IMR-90 (cell line): ENCODE measurements at regions not wholly inside any gene's neighbourhood (a gene's known extent, or its start where the extent isn't known, plus 50 kb on each side); places are given as distances from the start of the nearest gene placed in this dataset.

Experiments
- ATAC-seq: fragments of 200-7000 bp; cut with Tn5 transposase; 2 replicates; pipeline ENCODE4 v1.9.1; 2020; ENCODE audit warnings: low read depth, mild to moderate bottlenecking, moderate library complexity
- BruUV-seq: library from RNA; stranded (reverse); fragments of 400-500 nt; replicated peaks from 2 replicates; lab custom pipeline; 2021; lab: Mats Ljungman, UMichigan
- CTCF ChIA-PET: fragments of 300-600 bp; formaldehyde crosslinking; extraction: SDS; loops from one replicate; lab custom pipeline; 2021; ENCODE audit warnings: antibody characterized with exemption; lab: Yijun Ruan, JAX
- POLR2A ChIA-PET: fragments of 300-600 bp; sonication (Branson Sonifier 250); formaldehyde crosslinking; loops from one replicate; lab custom pipeline; 2022; ENCODE audit warnings: antibody characterized with exemption; ENCODE audit not compliant: unreplicated experiment; lab: Charles Lee
- DNase-seq: peaks from one replicate; pipeline ENCODE4 v3.0.0; 2013
- H2AFZ ChIP-seq: replicated peaks from 2 replicates; pipeline ENCODE3; 2013; ENCODE audit warnings: low read length, mild to moderate bottlenecking; ENCODE audit not compliant: poor library complexity
- H2AK5ac ChIP-seq: 2 replicates; pipeline ENCODE4 v1.6.1; 2013; ENCODE audit warnings: low read depth, low read length, inconsistent platforms
- H2AK9ac ChIP-seq: replicated peaks from 2 replicates; pipeline ENCODE3; 2013; ENCODE audit warnings: mild to moderate bottlenecking, low read depth, low read length, moderate library complexity; ENCODE audit not compliant: poor library complexity
- H2BK120ac ChIP-seq: 2 replicates; pipeline ENCODE4 v1.6.1; 2013; ENCODE audit warnings: low read depth, low read length, inconsistent platforms
- H2BK15ac ChIP-seq: 3 replicates; pipeline ENCODE4 v1.6.1; 2013; ENCODE audit warnings: low read depth, low read length, inconsistent platforms
- H2BK20ac ChIP-seq: 2 replicates; pipeline ENCODE4 v1.6.1; 2013; ENCODE audit warnings: low read depth, mild to moderate bottlenecking, inconsistent platforms, low read length, moderate library complexity
- H2BK5ac ChIP-seq: 2 replicates; pipeline ENCODE4 v1.6.1; 2013; ENCODE audit warnings: mild to moderate bottlenecking, low read depth, low read length, inconsistent platforms; ENCODE audit not compliant: poor library complexity, severe bottlenecking
- H3K14ac ChIP-seq: replicated peaks from 2 replicates; pipeline ENCODE4 v1.6.1; 2013; ENCODE audit warnings: low read depth, low read length, inconsistent platforms
- H3K18ac ChIP-seq: 2 replicates; pipeline ENCODE4 v1.6.1; 2013; ENCODE audit warnings: low read depth, low read length, control low read depth
- H3K23ac ChIP-seq: 2 replicates; pipeline ENCODE4 v1.6.1; 2013; ENCODE audit warnings: low read depth, low read length, inconsistent platforms
- H3K27ac ChIP-seq: 2 replicates; pipeline ENCODE4 v1.5.1; 2013; ENCODE audit warnings: mild to moderate bottlenecking, control low read depth, low read length; ENCODE audit not compliant: insufficient read depth
- H3K27me3 ChIP-seq: 2 replicates; pipeline ENCODE4 v1.6.1; 2013; ENCODE audit warnings: low read length; ENCODE audit not compliant: control insufficient read depth, insufficient read depth
- H3K36me3 ChIP-seq: 2 replicates; pipeline ENCODE4 v1.6.1; 2013; ENCODE audit warnings: low read length, mixed read lengths; ENCODE audit not compliant: control insufficient read depth, insufficient read depth
- H3K4ac ChIP-seq: 2 replicates; pipeline ENCODE4 v1.6.1; 2013; ENCODE audit warnings: low read depth, low read length, inconsistent platforms
- H3K4me1 ChIP-seq: 2 replicates; pipeline ENCODE4 v1.6.1; 2013; ENCODE audit warnings: low read length, mixed read lengths; ENCODE audit not compliant: control insufficient read depth, insufficient read depth
- H3K4me2 ChIP-seq: 2 replicates; pipeline ENCODE4 v1.6.1; 2013; ENCODE audit warnings: low read depth, mild to moderate bottlenecking, control low read depth, low read length, moderate library complexity
- H3K4me3 ChIP-seq: 2 replicates; pipeline ENCODE4 v1.5.1; 2013; ENCODE audit warnings: low read depth, mild to moderate bottlenecking, control low read depth, low read length, moderate library complexity; ENCODE audit not compliant: insufficient read depth
- H3K56ac ChIP-seq: 2 replicates; pipeline ENCODE4 v1.6.1; 2013; ENCODE audit warnings: low read length, inconsistent platforms; ENCODE audit not compliant: insufficient read depth; ENCODE audit errors: extremely low read depth
- H3K79me1 ChIP-seq, 2 experiments: 2 replicates each; pipeline ENCODE4 v1.6.1; 2013; ENCODE audit warnings: low read length in 2 of 2, inconsistent platforms in 1 of 2, low read depth in 1 of 2
- H3K9ac ChIP-seq: 2 replicates; pipeline ENCODE4 v1.6.1; 2013; ENCODE audit warnings: low read depth, low read length, control low read depth
- H3K9me1 ChIP-seq: 2 replicates; pipeline ENCODE4 v1.6.1; 2013; ENCODE audit warnings: low read length, inconsistent platforms; ENCODE audit not compliant: insufficient read depth
- H3K9me3 ChIP-seq: 2 replicates; pipeline ENCODE4 v1.6.1; 2013; ENCODE audit warnings: low read length; ENCODE audit not compliant: control insufficient read depth, insufficient read depth
- H4K20me1 ChIP-seq: 2 replicates; pipeline ENCODE4 v1.6.1; 2013; ENCODE audit warnings: low read length, inconsistent platforms; ENCODE audit not compliant: insufficient read depth
- H4K5ac ChIP-seq: 2 replicates; pipeline ENCODE4 v1.6.1; 2013; ENCODE audit warnings: mild to moderate bottlenecking, low read depth, low read length, control low read depth
- H4K8ac ChIP-seq, 2 experiments: 2 replicates each; pipeline ENCODE4 v1.6.1; 2013; ENCODE audit warnings: low read depth in 2 of 2, low read length in 2 of 2, control low read depth in 1 of 2, inconsistent platforms in 1 of 2
- H4K91ac ChIP-seq: 2 replicates; pipeline ENCODE4 v1.6.1; 2013; ENCODE audit warnings: low read depth, low read length, inconsistent platforms; ENCODE audit not compliant: insufficient read depth
- BHLHE40 ChIP-seq: fragments of 150-350 bp; IDR thresholded peaks from 2 replicates; pipeline ENCODE4 v1.6.1; 2016; ENCODE audit warnings: mild to moderate bottlenecking, low read depth, low read length
- CEBPB ChIP-seq: IDR thresholded peaks from 2 replicates; pipeline ENCODE4 v1.6.1; 2012; ENCODE audit warnings: low read depth, low read length, improper control_type of control experiment
- CHD1 ChIP-seq: IDR thresholded peaks from 2 replicates; pipeline ENCODE4 v1.6.1; 2012; ENCODE audit warnings: low read depth, low read length, improper control_type of control experiment
- ELK1 ChIP-seq: fragments of 150-350 bp; IDR thresholded peaks from 2 replicates; pipeline ENCODE4 v1.6.1; 2016; ENCODE audit warnings: low read depth, mild to moderate bottlenecking, low read length, moderate library complexity, borderline replicate concordance
- FOS ChIP-seq: fragments of 150-350 bp; IDR thresholded peaks from 2 replicates; pipeline ENCODE4 v1.6.1; 2016; ENCODE audit warnings: low read depth, low read length
- MAFK ChIP-seq: IDR thresholded peaks from 2 replicates; pipeline ENCODE4 v1.6.1; 2012; ENCODE audit warnings: low read depth, low read length, improper control_type of control experiment
- MAZ ChIP-seq: IDR thresholded peaks from 2 replicates; pipeline ENCODE4 v1.6.1; 2012; ENCODE audit warnings: low read depth, mild to moderate bottlenecking, low read length, improper control_type of control experiment, moderate library complexity, borderline replicate concordance
- MXI1 ChIP-seq: IDR thresholded peaks from 2 replicates; pipeline ENCODE4 v1.6.1; 2012; ENCODE audit warnings: low read depth, mild to moderate bottlenecking, low read length, moderate library complexity, borderline replicate concordance
- NFE2L2 ChIP-seq: fragments of 150-350 bp; IDR thresholded peaks from 2 replicates; pipeline ENCODE4 v1.6.1; 2016; ENCODE audit warnings: low read depth, mild to moderate bottlenecking, low read length
- POLR2A ChIP-seq: IDR thresholded peaks from 2 replicates; pipeline ENCODE4 v1.6.1; 2012; ENCODE audit warnings: mild to moderate bottlenecking, low read depth, low read length
- RAD21 ChIP-seq: IDR thresholded peaks from 2 replicates; pipeline ENCODE4 v1.6.1; 2012; ENCODE audit warnings: low read length, improper control_type of control experiment
- RCOR1 ChIP-seq: IDR thresholded peaks from 2 replicates; pipeline ENCODE4 v1.6.1; 2012; ENCODE audit warnings: mild to moderate bottlenecking, low read length, improper control_type of control experiment; ENCODE audit not compliant: insufficient replicate concordance
- RFX5 ChIP-seq: IDR thresholded peaks from 2 replicates; pipeline ENCODE4 v1.8.0; 2012; ENCODE audit warnings: low read depth, mild to moderate bottlenecking, low read length, moderate library complexity
- SMC3 ChIP-seq: fragments of 150-350 bp; IDR thresholded peaks from 2 replicates; pipeline ENCODE4 v1.6.1; 2016; ENCODE audit warnings: low read depth, mild to moderate bottlenecking, antibody characterized with exemption, low read length, moderate library complexity
- USF2 ChIP-seq: fragments of 150-350 bp; IDR thresholded peaks from 2 replicates; pipeline ENCODE4 v1.6.1; 2017; ENCODE audit warnings: mild to moderate bottlenecking, antibody characterized with exemption, low read length, low read depth
- WGBS, 2 experiments: methylation state at CpG; one replicate each; pipeline versions ENCODE4 v1.1.5 to v1.1.7; 2013; ENCODE audit warnings: missing lambda C conversion rate in 2 of 2; ENCODE audit not compliant: insufficient read length in 1 of 2; ENCODE audit errors: extremely low coverage in 2 of 2; 5-methylcytosine and 5-hydroxymethylcytosine counted together
- dilution Hi-C: fragments of 300-500 bp; cut with HindIII; formaldehyde crosslinking; loops from one replicate; pipeline ENCODE4 v1.14.3; 2018; ENCODE audit warnings: low sequenced_read_pairs; ENCODE audit not compliant: unreplicated experiment
- in situ Hi-C: fragments of 300-500 bp; cut with MboI; formaldehyde crosslinking; loops from 3 replicates; pipeline ENCODE4 v1.14.3; 2019; ENCODE audit warnings: low sequenced_read_pairs, inconsistent platforms, mixed read lengths
- intact Hi-C: fragments of 100-400 bp; cut with micrococcal nuclease; formaldehyde crosslinking; loops from 2 replicates; pipeline ENCODE4 v1.10.0; 2022
- TF ChIP-seq, protein P1 (sequence below): conservative IDR thresholded peaks from 2 replicates; pipeline ENCODE4 v1.5.1; 2012; ENCODE audit warnings: mild to moderate bottlenecking, low read depth, low read length, improper control_type of control experiment

DNA sequence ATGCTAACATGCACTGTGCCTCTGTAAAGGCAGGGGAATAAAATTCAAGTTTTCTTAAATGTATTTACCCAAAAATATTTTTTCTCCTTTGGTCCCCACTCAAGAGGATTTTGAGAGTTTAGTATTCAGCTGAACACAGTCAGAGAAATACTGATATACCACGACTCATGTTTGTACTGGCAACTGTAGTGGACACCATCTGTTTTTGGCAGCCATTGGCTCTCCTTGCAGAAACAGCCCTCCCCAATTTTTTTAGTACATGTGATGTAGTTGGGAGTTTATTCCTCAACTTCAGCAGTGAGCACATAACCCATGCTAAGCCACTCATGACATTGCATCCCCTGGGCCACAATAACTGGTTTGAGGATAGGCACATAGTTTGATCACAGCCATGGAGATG lies 154.8 kb upstream of the POU3F1 start:
- no peak overlapping the region for H2BK15ac ChIP-seq
- DNase-seq (no peak), ATAC-seq (no peak)
- H3K9me1 ChIP-seq: no peaks in the 10 kb centered on the region
- no peaks in the 10 kb centered on the region for H4K20me1 ChIP-seq
- H4K91ac ChIP-seq: no peak overlapping the region
- no peak overlapping the region for H3K4me3 ChIP-seq
- H3K56ac ChIP-seq: no peak overlapping the region
- no CpG with 5 or more reads among the region's 1 CpG for WGBS, 2 experiments
- H3K4me1 ChIP-seq: no peaks in the 10 kb centered on the region
- H2BK20ac ChIP-seq: no peak overlapping the region
- H2AK9ac ChIP-seq: no peak overlapping the region
- intact Hi-C loops (no loop called here), dilution Hi-C loops (no loop called here), in situ Hi-C loops (no loop called here)
- H3K27me3 ChIP-seq: no peaks in the 10 kb centered on the region
- H3K79me1 ChIP-seq: no peaks in the 10 kb centered on the region
- H2BK120ac ChIP-seq: no peak overlapping the region
- H3K23ac ChIP-seq: no peak overlapping the region
- TF ChIP-seq MXI1 (no peak), RAD21 (no peak), MAZ (no peak), SMC3 (no peak), RFX5 (no peak), RCOR1 (no peak), ELK1 (no peak), FOS (no peak), CHD1 (no peak), NFE2L2 (no peak), USF2 (no peak), MAFK (no peak), POLR2A (no peak), BHLHE40 (no peak), CEBPB (no peak)
- TF ChIP-seq, protein P1, sequence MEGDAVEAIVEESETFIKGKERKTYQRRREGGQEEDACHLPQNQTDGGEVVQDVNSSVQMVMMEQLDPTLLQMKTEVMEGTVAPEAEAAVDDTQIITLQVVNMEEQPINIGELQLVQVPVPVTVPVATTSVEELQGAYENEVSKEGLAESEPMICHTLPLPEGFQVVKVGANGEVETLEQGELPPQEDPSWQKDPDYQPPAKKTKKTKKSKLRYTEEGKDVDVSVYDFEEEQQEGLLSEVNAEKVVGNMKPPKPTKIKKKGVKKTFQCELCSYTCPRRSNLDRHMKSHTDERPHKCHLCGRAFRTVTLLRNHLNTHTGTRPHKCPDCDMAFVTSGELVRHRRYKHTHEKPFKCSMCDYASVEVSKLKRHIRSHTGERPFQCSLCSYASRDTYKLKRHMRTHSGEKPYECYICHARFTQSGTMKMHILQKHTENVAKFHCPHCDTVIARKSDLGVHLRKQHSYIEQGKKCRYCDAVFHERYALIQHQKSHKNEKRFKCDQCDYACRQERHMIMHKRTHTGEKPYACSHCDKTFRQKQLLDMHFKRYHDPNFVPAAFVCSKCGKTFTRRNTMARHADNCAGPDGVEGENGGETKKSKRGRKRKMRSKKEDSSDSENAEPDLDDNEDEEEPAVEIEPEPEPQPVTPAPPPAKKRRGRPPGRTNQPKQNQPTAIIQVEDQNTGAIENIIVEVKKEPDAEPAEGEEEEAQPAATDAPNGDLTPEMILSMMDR: no peak
- H2AFZ ChIP-seq: no peak overlapping the region
- no peak overlapping the region for H3K14ac ChIP-seq
- no peak overlapping the region for H3K18ac ChIP-seq
- ChIA-PET POLR2A (no interaction called here), CTCF (interaction anchor here (0.5 kb wide), 1 partner anchor 50 kb away, joined by 3 read pairs; no protein-coding TSS in a partner anchor)
- no peak overlapping the region for H3K4me2 ChIP-seq
- H2BK5ac ChIP-seq: no peak overlapping the region
- no peak overlapping the region for H3K9ac ChIP-seq
- H3K4ac ChIP-seq: no peak overlapping the region
- H3K36me3 ChIP-seq: no peaks in the 10 kb centered on the region
- no peak overlapping the region for H4K8ac ChIP-seq
- no peak overlapping the region for H2AK5ac ChIP-seq
- no peak overlapping the region for H3K27ac ChIP-seq
- H4K5ac ChIP-seq: no peak overlapping the region
- H3K9me3 ChIP-seq: no peaks in the 10 kb centered on the region
- no TSS peak for BruUV-seq
